ENCODE measurements at regions not wholly inside any gene's neighbourhood (a gene's known extent, or its start where the extent isn't known, plus 50 kb on each side); places are given as distances from the start of the nearest gene placed in this dataset.

GRCh38 chr11:128057786-128058395 is 529.5 kb downstream of the ETS1 start:
- TF ChIP-seq POLR2A (IDR thresholded peaks at IDR 0.05) (no peak), CTCF (IDR thresholded peaks at IDR 0.05) (no peak), POLR2AphosphoS5 (IDR thresholded peaks at IDR 0.05) (no peak)

Measured in prostate gland (tissue), 2 donors.